Peyer's patch (tissue), 4 donors: ENCODE measurements at regions not wholly inside any gene's neighbourhood (a gene's known extent, or its start where the extent isn't known, plus 50 kb on each side); places are given as distances from the start of the nearest gene placed in this dataset.

Experiments
- DNase-seq, 3 donors: peaks; one replicate each; pipeline ENCODE4 v3.0.0-alpha.2; 2017 to 2019
- H3K27ac ChIP-seq, 4 donors: fragments of 200-600 bp; sonication (generic); one replicate each; pipeline ENCODE4 v1.5.1; 2016 to 2019
- H3K27me3 ChIP-seq, 2 donors: fragments of 200-600 bp; sonication (generic); one replicate each; pipeline ENCODE4 v1.5.1; 2019
- H3K36me3 ChIP-seq, 3 donors: fragments of 200-600 bp; sonication (generic); one replicate each; pipeline ENCODE4 v1.5.1; 2016 to 2019
- H3K4me1 ChIP-seq, 4 donors: fragments of 200-600 bp; sonication (generic); one replicate each; pipeline ENCODE4 v1.5.1; 2016 to 2019
- H3K4me3 ChIP-seq, 4 donors: fragments of 200-600 bp; sonication (generic); 1 replicate in 3 of 4; 2 replicates in 1 of 4; pipeline ENCODE4 v1.5.1; 2016 to 2019; ENCODE audit warnings: mild to moderate bottlenecking in 1 of 4
- H3K9me3 ChIP-seq, 4 donors: fragments of 200-600 bp; sonication (generic); one replicate each; pipeline ENCODE4 v1.5.1; 2016 to 2019; ENCODE audit warnings: mild to moderate bottlenecking in 1 of 4
- CTCF ChIP-seq, 6 experiments: fragments of 450-650 bp in 4 of 6; fragments of 200-600 bp in 2 of 6; sonication (generic) in 1 of 6; IDR thresholded peaks; one replicate each; pipeline ENCODE4 v1.5.1; 2017 to 2019; ENCODE audit warnings: antibody characterized with exemption in 6 of 6, mild to moderate bottlenecking in 3 of 6, moderate library complexity in 1 of 6
- POLR2A ChIP-seq, 2 donors: fragments of 450-650 bp; IDR thresholded peaks; one replicate each; pipeline ENCODE4 v1.5.1; 2017; ENCODE audit warnings: antibody characterized with exemption in 2 of 2, mild to moderate bottlenecking in 2 of 2, moderate library complexity in 2 of 2

GRCh38 chr20:40547483-40548091 is 141.4 kb downstream of the MAFB start:
- TF ChIP-seq CTCF (IDR thresholded peaks at IDR 0.05) (no peak), POLR2A (IDR thresholded peaks at IDR 0.05) (no peak)
- DNase-seq = no peak
- no peak overlapping the region for H3K4me3 ChIP-seq

GRCh38 chr20:40545478-40545877 is 143.6 kb downstream of the MAFB start:
- TF ChIP-seq POLR2A (IDR thresholded peaks at IDR 0.05) (no peak), CTCF (IDR thresholded peaks at IDR 0.05) (no peak)
- Histone ChIP-seq H3K27ac (no peak overlapping the region), H3K27me3 (no peaks in the 10 kb centered on the region), H3K4me3 (no peak overlapping the region), H3K9me3 (no peaks in the 10 kb centered on the region), H3K4me1 (no peaks in the 10 kb centered on the region), H3K36me3 (no peaks in the 10 kb centered on the region)
- DNase-seq = no peak

More at GRCh38 chr20:40547483-40548091, 141.4 kb downstream of the MAFB start:
- Histone ChIP-seq H3K4me1 (no peaks in the 10 kb centered on the region), H3K36me3 (no peaks in the 10 kb centered on the region), H3K27me3 (no peaks in the 10 kb centered on the region), H3K27ac (no peak overlapping the region), H3K9me3 (no peaks in the 10 kb centered on the region)

- Histone ChIP-seq H3K4me3 (no peak overlapping the region), H3K27me3 (no peaks in the 10 kb centered on the region), H3K27ac (no peak overlapping the region), H3K36me3 (no peaks in the 10 kb centered on the region), H3K9me3 (no peaks in the 10 kb centered on the region), H3K4me1 (no peaks in the 10 kb centered on the region)
- no peak for DNase-seq
- TF ChIP-seq POLR2A (IDR thresholded peaks at IDR 0.05) = no peak
- no peak for TF ChIP-seq CTCF (IDR thresholded peaks at IDR 0.05)
These were observed 147.0 kb downstream of the MAFB start for GRCh38 chr20:40542065-40542464.

- Histone ChIP-seq H3K9me3 (no peaks in the 10 kb centered on the region), H3K36me3 (no peaks in the 10 kb centered on the region), H3K27me3 (no peaks in the 10 kb centered on the region), H3K4me1 (no peaks in the 10 kb centered on the region), H3K27ac (no peak overlapping the region), H3K4me3 (no peak overlapping the region)
- TF ChIP-seq CTCF (IDR thresholded peaks at IDR 0.05) (no peak), POLR2A (IDR thresholded peaks at IDR 0.05) (no peak)
- no peak for DNase-seq
These were observed 148.9 kb downstream of the MAFB start for GRCh38 chr20:40540166-40540565.

- Histone ChIP-seq H3K27me3 (no peaks in the 10 kb centered on the region), H3K4me3 (no peak overlapping the region), H3K36me3 (no peaks in the 10 kb centered on the region), H3K4me1 (no peaks in the 10 kb centered on the region), H3K9me3 (no peaks in the 10 kb centered on the region), H3K27ac (no peak overlapping the region)
- TF ChIP-seq POLR2A (IDR thresholded peaks at IDR 0.05) (no peak), CTCF (IDR thresholded peaks at IDR 0.05) (no peak)
- no peak for DNase-seq
These were observed 150.9 kb downstream of the MAFB start for GRCh38 chr20:40538131-40538530.

- Histone ChIP-seq H3K4me3 (no peak overlapping the region), H3K4me1 (no peaks in the 10 kb centered on the region), H3K27ac (no peak overlapping the region), H3K27me3 (no peaks in the 10 kb centered on the region), H3K9me3 (peaks cover 0 to 10% (median 0%) of the 10 kb centered on the region in 4 donors), H3K36me3 (no peaks in the 10 kb centered on the region)
- no peak for DNase-seq
- no peak for TF ChIP-seq CTCF (IDR thresholded peaks at IDR 0.05)
- no peak for TF ChIP-seq POLR2A (IDR thresholded peaks at IDR 0.05)
These were observed 152.2 kb downstream of the MAFB start for GRCh38 chr20:40536808-40537207.
